Peyer's patch (tissue), 4 donors: ENCODE measurements at regions not wholly inside any gene's neighbourhood (a gene's known extent, or its start where the extent isn't known, plus 50 kb on each side); places are given as distances from the start of the nearest gene placed in this dataset.

Experiments used
- POLR2A ChIP-seq, 2 donors: fragments of 450-650 bp; IDR thresholded peaks; one replicate each; pipeline ENCODE4 v1.5.1; 2017; ENCODE audit warnings: antibody characterized with exemption in 2 of 2, mild to moderate bottlenecking in 2 of 2, moderate library complexity in 2 of 2
- TF ChIP-seq, protein P1 (sequence below), 6 experiments: fragments of 450-650 bp in 4 of 6; fragments of 200-600 bp in 2 of 6; sonication (generic) in 1 of 6; IDR thresholded peaks; one replicate each; pipeline ENCODE4 v1.5.1; 2017 to 2019; ENCODE audit warnings: antibody characterized with exemption in 6 of 6, mild to moderate bottlenecking in 3 of 6, moderate library complexity in 1 of 6

DNA sequence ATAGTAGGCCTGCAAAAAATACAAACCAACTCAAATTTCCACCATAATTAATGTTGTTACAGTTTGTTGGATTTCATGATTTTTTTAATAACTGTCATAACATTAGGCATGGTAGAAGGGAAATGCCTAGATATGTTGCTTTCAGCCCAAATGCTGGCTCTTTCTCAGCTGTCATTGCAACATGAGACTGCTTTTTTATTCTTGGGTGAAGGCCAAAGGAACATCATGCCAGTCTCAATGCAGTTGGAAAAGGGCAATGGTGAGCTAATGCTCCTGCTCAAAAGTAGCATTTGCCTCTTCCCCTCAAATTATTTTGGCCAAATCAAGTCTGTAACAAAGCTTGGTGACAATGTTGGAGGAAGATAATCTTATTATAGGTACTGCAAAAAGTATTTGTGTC is 877.7 kb upstream of the PRMT6 start:
- TF ChIP-seq, protein P1, sequence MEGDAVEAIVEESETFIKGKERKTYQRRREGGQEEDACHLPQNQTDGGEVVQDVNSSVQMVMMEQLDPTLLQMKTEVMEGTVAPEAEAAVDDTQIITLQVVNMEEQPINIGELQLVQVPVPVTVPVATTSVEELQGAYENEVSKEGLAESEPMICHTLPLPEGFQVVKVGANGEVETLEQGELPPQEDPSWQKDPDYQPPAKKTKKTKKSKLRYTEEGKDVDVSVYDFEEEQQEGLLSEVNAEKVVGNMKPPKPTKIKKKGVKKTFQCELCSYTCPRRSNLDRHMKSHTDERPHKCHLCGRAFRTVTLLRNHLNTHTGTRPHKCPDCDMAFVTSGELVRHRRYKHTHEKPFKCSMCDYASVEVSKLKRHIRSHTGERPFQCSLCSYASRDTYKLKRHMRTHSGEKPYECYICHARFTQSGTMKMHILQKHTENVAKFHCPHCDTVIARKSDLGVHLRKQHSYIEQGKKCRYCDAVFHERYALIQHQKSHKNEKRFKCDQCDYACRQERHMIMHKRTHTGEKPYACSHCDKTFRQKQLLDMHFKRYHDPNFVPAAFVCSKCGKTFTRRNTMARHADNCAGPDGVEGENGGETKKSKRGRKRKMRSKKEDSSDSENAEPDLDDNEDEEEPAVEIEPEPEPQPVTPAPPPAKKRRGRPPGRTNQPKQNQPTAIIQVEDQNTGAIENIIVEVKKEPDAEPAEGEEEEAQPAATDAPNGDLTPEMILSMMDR (IDR thresholded peaks at IDR 0.05) = no peak
- TF ChIP-seq POLR2A (IDR thresholded peaks at IDR 0.05) = no peak
